CD4-positive, alpha-beta T cell treated with Interferon gamma for 1 hour (primary cell): ENCODE measurements at regions not wholly inside any gene's neighbourhood (a gene's known extent, or its start where the extent isn't known, plus 50 kb on each side); places are given as distances from the start of the nearest gene placed in this dataset.

ENCODE experiments used
- DNase-seq: peaks from one replicate; pipeline ENCODE4 v3.0.0-alpha.2; 2020

DNA sequence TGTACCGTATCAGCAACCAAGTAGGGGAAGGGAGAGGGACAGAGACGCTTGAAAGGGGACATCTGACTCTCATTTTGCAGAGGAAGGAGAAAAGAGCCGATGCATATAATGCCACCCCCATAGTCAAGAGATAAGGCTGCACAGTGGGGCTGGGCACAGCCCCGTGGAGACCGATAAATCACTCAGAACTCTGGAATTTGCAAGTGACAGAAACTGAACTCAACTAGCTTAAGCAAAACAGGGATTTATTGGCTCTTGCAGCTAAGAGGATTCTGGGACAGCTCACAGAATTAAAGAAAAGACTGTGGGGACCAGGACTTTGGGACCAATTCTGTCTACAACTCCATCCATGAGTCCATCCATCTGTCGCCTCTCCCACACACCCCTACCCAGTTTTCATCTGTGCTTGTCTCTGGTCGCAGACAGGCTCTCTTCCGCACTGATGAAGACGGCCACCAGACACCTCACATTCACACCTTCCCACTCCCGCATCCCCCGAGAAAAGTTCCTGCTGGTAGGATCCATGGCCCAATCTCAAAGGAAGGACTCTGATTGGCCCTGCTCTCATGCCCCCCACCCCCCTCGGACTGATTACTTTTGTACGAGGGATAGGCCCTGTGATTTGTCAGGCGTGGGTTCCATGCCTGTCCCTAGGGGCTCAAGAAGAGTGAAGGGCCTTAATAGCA lies 105.9 kb upstream of the RPL38 start:
- no peak for DNase-seq

DNA sequence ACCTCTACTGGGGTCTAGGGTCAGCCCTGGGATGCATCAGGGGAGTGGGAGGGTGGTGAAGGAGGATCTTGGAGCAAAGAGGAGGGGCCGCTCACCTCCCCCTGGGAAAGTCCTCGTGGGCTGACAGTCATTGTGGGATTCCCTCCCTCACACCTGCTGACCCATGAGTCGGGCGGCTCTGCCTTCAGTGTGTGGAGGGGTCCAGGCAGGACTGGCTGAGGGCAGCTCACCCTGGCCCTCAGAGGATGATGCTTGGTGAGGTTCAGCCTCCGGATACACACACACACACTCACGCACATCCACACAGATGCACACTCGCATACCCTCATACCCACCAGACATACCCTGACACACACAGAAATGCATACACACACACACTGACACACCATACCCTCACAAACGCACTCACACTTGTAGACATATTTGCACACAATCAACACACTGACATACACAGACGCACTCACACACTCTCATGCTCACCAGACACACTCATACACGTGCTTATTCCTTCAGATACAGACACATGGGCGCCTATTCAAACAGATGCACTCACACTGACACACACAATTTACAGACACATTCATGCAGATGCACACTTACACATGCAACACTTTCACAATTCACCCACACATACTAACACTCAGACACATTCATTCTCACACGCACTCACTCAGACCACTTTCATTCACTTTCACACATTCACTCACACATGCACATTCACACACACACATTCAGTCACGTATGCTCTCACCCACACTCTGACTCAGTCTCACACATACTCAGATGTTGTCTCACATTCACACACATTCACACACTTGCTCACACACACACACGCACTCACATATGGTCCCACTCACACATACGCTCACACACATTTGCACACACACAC lies 105.1 kb upstream of the RPL38 start:
- no peak for DNase-seq

DNA sequence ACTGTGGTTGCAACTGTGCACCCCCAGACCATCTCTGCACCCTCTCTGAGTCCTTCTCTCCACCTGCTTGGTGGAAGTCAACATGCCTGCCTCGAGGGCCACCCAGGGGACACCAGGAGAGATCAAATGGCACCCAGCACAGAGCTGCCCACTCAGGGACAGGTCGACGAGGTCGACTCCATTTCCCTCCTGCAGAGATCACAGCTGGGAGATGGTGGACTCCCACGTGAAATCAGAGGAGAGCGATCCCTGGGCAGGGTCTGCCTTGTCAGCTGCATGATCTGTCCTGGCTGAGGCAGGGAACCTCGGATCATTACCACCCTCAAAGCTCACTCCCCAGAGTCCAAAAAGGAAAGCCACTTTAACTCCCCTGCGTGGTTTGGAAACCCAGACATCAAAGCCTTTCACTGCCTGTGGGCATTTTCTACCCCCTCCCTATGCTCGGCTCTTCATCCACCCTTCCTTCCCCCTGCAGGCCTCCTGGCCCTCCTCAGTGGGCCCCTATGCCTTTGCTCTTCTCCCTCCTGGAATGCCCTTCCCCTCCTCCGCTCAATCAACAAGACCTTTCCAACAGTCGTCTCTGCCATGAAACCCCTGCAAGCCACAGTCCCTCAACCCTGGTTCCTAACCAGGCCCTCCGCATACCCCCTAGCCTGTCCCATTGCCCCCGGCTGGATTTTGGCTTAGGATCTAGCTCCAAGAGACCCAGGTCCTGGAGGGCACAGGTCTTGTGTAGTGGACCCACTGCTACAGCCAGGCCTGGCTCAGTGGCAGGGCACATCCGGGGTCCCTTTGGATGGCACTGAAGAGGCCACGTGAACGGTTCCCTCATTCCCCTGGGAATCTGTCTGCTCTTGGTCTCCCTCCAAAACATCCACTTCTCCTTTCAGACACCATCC lies 103.8 kb upstream of the RPL38 start:
- no peak for DNase-seq

DNA sequence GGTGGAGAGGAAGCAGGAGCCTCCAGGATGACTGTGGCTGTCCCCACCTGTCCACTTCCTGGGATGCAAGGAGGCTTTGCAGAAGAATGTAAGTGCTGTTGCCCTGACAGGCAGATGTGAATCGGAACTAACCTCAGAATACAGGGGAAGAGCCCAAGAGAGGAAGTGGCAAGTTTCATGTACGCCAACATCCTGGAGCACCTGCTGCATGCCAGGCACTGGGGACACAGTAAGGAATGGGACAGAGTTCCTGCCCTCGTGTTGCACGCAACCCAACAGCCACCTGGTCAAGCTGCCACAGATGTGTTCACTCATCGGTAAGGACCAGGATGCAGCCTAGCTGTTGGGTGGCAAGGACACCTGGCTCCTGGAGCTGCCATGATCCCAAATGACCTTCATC lies 98.6 kb upstream of the RPL38 start:
- no peak for DNase-seq

DNA sequence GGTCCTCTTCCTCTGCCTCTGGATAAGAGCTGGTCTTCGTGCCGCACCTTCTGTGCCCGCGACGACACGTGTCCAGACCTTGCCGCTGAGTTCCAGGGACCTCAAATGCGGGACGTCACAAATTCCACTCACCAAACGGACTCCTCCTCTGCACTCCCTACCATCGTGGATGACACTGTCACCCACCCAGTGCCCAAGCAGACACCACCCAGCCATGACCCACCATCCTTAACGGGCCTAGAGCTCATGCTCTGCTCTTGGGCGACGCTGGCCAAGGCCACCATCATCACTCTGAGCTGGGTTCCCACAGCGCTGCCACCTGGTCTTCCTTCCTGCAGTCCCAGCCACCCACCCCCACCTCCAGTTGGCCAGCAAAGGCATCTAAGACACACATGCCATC lies 96.4 kb upstream of the RPL38 start:
- no peak for DNase-seq

DNA sequence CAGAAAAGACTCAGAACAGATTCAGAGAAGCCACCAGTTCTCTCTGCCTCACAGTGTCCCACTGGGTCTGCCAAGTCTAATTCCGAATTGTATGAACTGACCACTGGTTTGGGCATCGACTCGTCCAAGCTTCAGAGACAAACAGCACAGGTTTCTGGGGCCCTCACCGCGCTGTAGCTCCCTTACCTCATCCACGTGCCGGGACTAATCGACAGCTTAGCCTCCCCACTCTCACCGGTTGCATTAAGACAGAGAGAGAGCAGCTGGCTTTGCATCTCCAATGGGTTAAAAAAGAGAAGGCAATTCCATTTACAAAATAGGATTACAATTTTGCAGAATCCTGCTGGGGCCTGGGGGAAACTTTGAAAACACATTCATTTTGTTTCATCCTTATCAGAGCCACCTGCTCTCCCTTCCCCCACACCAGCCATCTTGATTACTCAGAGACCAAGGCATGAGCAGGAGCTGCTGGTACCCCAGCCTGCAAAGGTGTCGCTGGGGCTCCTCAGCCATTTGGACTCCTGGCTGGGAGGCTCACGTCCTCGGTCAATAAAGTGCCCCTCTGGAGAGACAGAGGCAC lies 95.3 kb upstream of the RPL38 start:
- no peak for DNase-seq

DNA sequence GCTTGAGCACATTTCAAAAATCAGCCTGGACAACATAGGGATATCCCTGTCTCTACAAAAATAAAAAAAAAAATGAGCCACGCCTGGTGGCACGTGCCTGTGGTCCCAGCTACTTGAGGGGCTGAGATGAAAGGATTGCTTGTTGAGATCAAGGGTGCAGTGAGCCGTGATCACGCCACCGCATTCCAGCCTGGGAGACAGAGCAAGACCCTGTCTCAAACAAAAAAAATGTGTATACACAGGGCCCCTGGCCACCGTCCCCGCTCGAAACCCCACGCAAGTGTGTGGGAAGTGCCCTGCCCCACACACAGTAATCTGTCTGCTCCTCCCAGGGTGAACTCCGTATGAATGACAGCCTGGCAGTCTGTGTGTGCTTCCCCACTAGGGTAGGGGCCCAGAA lies 93.0 kb upstream of the RPL38 start:
- no peak for DNase-seq

DNA sequence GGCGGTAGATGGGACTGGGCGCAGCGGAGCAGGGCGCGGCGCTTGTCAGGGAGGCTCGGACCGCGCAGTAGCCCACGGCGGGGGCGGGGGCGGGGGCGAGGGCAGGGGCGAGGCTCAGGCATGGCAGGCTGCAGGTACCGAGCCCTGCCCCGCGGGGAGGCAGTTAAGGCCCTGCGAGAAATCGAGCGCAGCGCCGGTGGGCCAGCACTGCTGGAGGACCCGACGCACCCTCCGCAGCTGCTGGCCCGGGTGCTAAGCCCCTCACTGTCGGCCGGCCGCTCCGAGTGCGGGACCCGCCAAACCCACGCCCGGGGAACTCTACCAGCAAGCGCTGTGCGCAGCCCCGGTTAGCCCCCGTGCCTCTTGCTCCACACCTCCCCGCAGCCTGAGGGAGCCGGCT lies 90.2 kb upstream of the RPL38 start:
- no peak for DNase-seq

DNA sequence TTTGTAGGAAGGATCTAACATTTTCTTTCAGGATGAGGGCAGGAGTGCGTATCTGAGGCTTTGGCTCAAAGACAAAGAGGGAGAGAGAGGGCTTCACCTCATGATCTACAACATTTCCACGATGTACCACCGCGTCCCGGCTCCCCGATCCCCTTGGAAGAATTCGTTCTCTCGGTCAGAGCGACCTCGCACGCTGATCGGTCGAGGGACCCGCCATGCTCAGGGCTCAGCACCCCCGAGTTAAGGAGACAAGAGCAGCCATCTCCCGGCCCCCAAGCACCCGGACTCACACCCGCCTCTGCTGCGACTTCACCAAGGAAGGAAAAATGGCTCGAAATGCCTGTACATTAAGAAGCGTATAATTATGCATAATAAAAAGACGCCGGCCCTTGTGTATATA lies 89.5 kb upstream of the RPL38 start:
- no peak for DNase-seq

DNA sequence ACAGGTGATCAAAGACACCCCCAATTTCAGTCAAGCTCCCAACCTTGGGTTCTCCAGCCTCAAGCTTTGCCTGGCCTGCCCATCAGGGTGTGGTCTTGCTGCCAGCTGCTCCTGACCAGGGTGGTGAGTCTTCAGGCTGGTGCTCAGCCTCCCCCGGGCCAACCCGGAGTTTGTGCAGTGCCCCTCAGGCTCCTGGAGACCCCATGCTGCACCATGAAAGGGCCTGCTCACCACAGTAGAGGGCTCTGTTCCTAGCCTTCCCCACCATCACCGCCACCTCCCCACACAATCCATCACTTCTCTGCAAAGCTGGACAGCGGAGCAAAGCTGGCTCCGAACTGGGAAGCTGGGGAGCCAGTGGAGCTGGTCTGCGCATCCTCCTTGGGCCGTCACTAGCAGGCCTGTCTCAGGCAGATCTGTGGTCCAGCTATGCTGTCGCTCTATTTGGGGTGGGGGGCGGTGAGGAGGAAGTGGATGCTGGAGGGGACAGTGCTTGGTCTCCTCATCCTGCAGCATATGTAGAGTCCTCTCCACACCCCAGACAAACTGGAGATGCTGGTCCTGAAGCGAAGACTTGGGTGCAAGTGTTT lies 88.5 kb upstream of the RPL38 start:
- no peak for DNase-seq

DNA sequence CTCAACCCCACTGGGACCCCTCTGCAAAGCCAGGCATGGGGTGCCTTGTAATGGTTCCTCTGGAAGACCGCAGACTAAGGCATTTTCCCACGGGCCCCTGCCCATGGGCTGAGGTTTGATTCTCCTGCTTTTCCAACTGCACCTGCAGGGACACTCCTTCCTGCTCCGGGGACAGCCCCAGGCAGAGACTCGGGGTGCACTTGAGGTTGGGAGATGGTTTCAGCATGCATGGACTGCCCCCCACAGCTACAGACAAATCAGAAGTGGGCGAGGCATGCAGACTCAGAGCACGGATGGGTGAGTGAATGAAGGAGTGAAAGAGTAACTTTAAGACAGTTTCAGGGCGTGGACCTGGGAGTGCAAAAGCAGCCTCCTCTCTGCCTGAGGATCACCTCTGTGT lies 87.9 kb upstream of the RPL38 start:
- no peak for DNase-seq

DNA sequence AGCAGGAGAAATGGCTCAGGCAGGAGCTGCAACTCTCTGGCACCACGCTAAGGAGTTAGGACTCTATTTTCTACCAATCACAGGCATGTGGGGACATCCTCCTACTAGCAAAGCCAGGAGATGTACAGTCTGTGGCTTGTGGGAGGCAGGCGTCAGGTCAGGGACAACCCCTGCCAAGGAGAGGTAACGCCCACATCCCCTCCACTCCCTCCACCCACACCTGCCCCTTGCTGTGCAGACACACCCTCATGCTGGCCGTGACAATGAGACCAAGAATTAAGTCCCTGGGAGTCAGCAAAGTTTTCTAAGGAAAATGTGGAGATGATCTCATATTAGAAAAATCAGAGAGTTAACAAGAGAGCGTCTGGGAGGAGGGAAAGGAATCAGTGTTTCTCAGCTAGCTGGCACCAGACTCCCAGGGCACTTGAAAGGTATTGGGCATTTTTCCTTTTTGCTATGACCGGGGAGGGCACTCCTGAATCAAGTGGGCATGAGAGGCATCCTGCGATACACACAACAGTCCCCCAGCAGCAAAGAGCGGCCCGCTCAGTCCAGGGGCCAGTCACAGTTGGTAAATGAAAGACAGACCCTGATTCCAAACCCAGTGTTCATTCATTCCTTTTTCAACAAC lies 87.3 kb upstream of the RPL38 start:
- DNase-seq, result no peak

DNA sequence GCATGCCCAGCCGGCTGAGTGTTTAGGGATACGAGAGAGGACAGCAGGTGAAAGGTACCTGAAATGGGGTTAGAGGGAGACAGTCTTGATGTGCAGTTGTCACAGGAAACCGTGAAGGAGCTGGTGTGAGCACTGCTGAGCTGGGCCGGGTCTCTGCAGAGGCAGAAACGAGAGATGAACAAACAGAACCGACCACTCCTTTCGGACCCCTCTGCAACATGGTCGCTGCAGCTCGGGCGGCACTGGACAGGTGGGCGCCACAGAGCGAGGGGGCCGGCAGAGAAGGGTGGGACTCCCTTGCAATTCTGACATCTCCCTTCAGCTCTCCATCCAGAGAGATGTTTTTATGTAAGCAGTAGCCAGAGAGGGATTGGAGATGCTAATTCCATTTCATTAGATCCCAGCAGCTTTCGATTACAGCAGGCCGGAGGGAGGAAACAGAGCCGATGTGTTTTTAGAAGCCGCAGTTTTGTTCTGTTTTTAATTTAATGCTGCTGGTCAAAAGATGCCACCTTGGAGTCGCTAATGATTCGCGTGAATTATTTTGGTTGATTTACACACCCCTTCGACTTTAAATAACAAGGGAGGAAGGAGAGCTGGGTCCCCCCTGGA lies 86.3 kb upstream of the RPL38 start:
- DNase-seq, result no peak

DNA sequence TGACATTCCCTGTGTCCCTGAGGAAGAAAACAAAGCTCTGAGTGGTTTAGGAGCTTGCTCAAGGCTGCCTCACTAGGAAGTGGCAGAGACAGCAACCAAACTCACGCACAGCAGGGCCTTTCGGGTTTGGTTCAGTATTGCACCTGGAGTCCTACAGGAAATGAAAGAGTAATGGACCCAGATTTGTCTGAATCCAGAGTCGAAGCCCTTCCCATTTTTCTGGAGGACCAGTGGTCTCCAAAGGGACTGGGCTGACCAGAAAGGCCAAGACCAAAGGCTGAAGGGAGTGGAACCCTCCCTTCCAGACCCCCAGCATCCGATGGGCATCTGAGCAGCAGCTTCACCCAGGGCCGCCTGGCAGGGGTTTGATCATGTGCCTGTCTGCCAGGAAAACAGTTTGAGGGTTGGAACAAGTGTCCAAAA lies 85.5 kb upstream of the RPL38 start:
- DNase-seq, result no peak

DNA sequence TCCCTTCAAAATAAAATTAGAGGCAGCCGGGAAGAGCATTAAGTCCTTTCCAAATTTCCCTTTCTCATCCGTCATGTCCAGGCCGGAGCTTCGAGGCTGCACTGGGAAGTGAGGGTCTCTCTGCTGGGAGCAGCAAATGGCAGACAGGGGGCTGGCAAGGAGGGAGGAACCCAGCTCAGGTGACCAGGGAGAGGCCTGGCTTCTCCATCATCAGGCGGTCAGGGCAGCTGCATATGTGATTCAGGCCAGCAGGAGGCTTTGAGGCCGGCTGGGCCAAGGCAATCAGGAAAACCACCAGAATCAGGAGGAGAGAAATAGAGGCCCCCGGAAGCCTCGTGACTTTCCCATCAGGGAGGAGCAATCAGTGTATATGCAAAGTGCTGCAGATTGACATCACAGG lies 85.0 kb upstream of the RPL38 start:
- DNase-seq, result no peak

DNA sequence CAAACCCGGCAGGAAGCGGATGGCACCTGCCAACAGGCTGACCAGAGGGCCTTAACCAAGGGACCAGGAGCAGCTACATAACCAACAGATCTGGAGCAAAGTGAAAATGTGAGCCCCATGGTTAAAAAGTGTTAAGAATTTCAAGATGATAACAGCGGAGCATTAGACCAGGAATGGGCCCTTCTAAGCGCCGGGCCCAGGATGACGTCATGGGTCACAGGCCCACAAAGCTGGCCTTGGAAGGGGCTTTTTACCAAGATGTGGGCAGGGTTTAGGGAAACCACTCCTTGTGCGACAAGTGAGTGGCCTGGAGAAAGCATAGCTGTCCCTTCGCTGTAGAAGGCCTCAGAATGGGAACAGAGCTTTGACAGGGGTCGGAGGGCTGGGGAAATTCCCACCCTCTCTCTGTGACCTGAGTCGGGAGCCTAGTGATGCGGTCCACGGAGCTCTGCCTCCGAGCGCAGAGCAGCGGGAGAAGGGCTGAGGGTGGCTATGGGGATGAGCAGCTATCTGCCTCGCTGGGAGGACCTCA lies 84.4 kb upstream of the RPL38 start:
- DNase-seq, result no peak

DNA sequence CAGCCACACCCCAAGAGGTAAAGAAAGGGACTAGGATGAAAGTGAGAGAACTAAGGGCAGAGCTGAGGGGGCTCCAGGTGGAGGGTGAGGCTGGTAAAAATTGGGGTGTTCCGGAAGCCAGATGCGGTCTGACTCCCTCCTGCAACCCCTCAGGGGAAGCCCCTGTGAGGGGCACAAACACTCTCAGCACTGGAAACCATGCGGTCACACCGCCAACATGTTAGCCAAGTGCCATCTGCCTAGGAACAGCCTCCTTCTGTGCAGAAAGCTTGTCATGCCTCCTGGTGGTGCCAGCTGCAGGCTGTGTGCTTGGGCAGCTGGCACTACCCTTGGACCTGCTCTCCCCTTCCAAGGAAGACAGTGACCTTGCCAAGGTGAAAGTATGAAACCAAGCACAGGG lies 83.5 kb upstream of the RPL38 start:
- DNase-seq, result no peak

DNA sequence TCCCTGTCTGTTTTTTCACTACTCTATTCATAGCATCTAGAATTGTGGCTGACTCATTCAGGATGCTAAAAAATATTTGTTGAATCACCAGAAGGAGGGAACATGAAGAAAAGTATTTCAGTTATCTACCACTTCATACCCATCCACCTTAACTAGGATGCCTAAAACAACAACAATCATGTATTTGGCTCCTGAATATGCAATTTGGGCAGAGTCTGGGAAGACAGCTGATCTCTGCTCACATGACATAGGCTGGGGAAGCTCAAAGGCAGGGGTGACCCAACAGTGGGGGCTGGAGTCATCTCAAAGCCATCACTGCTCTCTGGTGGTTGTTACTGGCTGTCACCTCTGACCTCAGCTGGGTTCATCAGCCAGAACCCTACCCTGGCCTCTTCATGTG lies 80.1 kb upstream of the RPL38 start:
- no peak for DNase-seq

DNA sequence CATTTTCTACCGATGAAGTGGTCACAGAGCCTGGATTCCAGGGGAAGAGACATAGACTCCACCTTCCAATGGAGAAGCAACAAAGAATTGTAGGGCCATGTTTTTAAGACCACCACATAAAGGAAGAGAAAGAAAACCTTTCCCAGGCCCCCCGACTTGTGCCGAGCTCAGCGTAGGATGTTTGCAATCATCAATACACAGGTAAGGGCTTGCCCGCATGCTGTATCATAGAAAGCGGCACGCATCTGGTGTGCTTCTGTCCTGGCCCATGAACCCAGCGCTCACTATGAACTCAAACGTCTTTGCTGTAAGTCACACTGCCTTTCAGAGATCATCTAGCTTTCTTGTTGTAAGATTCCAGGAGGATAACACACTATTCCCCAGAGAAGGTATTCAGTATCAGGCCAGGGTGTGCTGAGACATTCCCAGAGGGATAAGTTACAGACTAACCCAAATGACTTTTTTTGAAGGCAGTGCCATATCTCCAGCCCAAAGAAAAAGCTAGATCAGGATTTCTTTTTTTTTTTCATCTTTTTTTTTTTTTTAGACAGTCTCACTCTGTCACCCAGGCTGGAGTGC lies 79.5 kb upstream of the RPL38 start:
- no peak for DNase-seq

DNA sequence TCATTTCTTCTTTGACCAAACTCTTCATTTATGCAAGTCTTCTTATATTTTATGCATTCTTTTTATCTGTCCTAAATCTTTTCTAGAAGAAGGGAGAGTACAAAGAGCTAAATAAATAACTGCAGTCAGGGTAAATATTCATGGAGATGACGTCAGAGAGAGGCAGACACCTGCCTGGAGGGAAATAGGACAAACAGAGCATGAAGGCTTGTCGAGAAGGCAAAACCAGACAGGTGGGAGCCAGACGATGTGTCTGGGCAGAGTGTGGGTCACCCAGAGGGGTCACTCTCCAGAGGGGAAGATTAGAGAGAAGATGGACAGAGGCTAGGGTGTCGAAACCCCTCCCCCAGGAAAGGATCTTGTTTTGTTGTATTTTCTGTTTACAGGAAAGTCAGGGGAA lies 78.3 kb upstream of the RPL38 start:
- no peak for DNase-seq
